Fibroblast of skin of left biceps (primary cell): ENCODE measurements at regions not wholly inside any gene's neighbourhood (a gene's known extent, or its start where the extent isn't known, plus 50 kb on each side); places are given as distances from the start of the nearest gene placed in this dataset.

Experiments used
- DNase-seq, 2 experiments: peaks; one replicate each; pipeline ENCODE4 v3.0.0-alpha.2; 2013; ENCODE audit warnings: low read depth in 2 of 2

GRCh38 chr10:128221807-128222206 lies 95.6 kb upstream of the MKI67 start:
- DNase-seq = no peak

DNA sequence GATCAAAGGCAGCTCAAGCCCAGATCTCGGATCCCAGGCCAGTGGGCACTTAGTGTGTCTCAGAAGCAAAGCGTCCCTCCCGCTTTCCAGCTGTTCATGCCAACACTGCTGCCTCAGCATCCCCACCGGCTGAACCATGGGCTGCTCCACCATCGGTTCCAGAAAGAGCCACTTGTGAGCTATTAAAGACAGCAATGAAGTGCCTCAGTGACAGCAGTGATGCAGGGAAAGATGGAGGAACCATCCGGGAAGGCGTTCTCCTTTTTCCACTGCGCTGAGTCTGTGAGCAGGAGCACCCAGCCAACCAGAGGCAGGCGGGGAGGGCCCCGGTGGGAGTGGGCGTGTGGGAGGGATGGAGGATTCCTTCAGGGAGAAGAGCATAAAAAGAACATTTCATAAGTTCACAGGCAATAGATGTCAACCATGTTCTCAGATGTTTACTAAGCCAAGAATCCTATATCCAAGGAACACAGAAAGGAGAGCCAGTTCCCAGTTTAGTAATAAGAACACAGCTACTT lies 96.2 kb upstream of the MKI67 start:
- no peak for DNase-seq

DNA sequence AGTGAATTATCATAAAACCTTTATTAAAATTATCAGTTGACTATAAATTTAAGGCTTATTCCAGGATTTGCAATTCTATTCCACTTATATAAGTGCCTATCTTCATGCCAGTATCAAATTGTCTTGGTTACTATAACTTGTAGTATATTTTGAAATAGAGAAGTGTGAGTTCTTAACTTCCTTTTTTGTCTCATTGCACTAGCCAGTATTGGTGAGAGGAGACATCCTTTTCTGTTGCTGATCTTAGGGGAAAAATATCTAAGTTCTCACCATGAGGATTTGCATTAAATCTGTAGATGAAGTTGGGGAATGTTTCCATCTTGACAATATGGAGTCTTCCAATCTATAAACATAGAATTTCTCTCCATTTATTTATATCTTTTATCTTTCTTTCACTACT lies 104.2 kb upstream of the MKI67 start:
- no peak for DNase-seq

- no peak for DNase-seq
Measured at GRCh38 chr10:128233422-128233821, 107.2 kb upstream of the MKI67 start.

DNA sequence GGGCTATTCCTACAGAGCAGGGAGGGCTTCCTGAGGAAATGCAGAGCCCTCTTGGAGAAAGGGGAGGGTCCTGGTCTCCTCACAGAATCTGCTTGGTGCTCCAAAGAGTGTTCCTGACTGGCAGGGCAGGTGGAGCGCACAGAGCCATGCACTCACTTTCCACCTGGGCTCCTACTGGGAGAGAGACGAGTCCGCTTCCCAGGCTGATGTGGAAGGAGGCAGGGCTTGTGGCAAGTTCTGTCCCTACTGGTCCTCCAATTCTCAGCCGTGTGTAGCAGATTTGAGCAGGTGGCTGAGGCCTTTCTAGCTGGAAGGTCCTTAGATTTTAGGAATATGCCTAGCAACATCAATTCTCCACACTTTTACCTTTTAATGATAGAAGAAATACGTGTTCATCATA lies 111.5 kb upstream of the MKI67 start:
- no peak for DNase-seq

- no peak for DNase-seq
Measured at GRCh38 chr10:128241023-128241422, 114.8 kb upstream of the MKI67 start.

DNA sequence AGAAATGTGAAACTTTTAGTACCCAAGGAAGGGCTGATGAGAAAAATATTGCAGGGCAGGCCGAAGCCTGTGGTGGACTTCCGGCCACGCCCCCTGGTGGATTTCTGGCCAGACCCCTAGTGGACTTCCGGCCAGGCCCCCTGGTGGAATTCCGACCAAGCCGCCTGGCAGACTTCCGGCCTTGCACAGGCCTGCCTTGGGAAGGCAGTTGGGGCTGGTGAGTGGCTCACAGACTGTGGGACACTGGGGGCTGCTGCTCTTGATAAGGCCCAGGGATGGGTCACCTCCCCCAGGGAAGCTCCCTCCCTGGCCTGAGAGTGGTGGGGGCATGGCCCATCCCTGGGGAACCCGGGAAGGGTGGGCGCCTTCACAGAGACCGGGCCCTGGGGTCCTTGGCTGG lies 116.4 kb upstream of the MKI67 start:
- no peak for DNase-seq

GRCh38 chr10:128245026-128245425 lies 118.8 kb upstream of the MKI67 start:
- no peak for DNase-seq

DNA sequence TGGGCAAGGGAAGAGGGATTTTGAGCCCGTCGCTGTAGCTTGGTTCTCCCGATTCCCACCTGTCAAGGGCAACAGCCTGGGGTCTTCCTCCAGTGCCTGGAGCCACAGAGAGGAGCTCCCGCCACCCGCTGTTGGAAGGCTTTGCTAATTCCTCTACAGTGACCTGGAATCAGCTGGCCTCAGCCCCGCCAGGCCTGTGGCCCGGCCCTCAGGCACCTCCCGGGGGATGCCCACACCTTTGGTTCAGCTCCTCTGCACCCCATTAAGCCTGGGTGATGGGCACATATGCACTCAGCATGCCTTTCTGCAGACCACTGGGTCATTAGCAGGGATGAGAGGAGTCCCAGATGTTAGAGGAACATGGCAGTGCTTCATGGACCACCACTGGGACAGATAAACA lies 121.4 kb upstream of the MKI67 start:
- DNase-seq = no peak

DNA sequence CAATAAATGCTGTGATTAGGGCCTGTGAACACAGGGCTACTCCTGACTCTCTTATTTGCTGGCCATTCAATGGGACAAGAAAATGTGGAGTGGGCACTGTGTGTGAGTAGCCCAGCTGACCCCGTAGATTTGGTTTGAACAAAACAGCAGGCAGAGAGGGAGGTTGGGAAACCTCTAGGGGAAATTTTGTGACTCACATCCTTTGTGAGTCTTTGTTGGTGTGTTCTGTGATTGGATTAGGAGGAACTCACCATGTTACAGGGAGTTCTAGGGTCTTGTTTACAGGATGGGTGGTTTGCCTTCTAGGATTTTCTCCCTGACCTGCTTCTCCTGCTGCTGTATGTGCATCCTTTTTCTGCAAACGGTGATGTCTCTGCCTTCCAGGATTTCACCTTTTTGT lies 128.3 kb upstream of the MKI67 start:
- no peak for DNase-seq

DNA sequence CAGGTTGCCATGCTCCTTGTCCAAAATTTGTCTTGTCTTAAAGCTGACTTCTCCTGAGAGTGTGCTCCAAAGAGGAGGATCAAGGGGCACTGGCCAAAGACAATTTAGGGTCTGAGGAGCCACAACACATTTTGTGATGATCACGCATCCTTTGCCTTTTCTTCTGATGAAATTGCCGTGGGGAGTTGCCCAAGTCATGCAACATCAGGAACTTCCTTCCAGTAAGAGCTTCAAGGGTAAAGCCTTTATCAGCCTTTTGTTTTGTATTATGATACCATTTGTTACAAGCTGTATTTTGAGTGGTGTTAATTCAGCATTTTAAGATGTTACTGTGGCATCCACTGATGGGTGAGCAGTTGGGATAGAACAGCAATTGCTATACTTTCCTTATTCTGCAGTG lies 131.2 kb upstream of the MKI67 start:
- no peak for DNase-seq

DNA sequence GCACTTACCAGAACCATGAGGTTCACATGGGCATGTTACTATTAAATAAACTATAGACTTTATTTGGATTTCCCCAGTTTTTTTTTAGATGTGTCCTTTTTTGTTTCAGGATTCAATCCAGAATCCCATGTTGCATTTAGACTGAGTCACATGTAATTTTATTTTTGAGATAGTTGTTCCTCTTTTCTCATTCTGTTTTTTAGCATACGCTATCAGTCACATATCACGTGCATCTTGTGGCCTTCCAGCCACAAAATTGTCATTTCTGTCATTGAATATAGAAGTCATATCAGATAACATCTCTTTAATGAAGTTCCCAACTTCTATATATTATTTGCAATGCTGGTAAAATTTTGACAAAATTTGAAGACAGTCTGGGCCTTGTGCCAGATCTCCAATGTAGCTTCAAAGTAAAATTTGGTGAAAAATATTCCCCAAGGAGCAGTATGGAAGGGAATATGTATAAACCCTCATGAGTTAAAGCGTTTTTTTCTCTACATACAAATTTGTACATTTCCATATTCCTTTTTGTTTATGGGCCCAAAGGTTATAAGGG lies 132.3 kb upstream of the MKI67 start:
- DNase-seq = no peak

- DNase-seq = no peak
Measured at GRCh38 chr10:128263891-128264688, 137.9 kb upstream of the MKI67 start.

GRCh38 chr10:128265596-128265995 lies 139.4 kb upstream of the MKI67 start:
- no peak for DNase-seq

GRCh38 chr10:128267581-128267980 lies 141.4 kb upstream of the MKI67 start:
- DNase-seq = no peak

- no peak for DNase-seq
Measured at GRCh38 chr10:128268015-128268722, 141.9 kb upstream of the MKI67 start.

DNA sequence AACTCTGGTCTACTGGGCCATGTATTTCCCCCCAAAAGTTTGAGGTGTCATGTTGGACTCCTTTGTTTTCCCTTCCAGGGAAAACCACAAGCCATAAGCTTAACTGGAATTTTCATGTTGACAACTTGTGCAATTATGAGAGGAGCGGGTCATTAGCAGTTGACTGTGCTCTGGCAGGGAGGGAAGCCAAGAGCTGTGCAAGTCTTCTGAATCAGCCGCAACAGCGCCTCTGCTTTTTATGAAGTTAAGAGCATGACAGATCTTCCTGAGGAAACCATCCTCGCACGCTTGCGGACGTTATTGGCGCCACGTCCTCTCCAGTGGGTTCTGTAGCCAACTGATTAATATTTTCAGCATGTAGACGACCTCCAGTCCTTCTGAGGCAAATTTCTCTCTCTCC lies 148.7 kb upstream of the MKI67 start:
- peak; percentile 11 to 12 for DNase-seq

- no peak for DNase-seq
Measured at GRCh38 chr10:128275388-128276177, 149.4 kb upstream of the MKI67 start.

DNA sequence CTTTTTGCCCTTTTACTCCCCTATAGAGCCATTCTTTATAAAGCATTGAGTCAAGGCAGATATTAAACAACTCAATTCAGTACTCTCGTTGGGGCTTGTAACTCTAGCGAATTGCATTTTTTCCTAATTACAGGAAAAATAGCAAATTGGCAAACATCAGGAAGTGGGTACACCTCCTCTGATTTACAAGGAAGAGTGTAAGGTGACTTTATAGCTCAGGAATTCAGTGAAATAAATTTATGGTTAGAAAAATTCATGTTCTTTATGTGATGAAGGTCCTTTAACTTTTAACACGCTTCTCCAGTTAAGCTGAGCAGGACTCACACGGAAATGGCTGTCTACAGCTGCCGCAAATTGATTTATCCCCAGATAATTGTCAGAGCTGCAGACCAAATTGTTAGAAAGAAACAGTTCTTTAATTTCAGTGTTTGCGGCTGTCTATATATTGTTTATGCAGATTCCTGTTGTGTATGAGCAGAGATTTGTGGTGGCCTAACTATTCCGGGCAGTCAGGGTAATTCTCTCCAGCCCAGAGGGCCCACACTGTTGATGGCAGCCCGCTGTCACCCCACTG lies 151.1 kb upstream of the MKI67 start:
- DNase-seq = no peak

DNA sequence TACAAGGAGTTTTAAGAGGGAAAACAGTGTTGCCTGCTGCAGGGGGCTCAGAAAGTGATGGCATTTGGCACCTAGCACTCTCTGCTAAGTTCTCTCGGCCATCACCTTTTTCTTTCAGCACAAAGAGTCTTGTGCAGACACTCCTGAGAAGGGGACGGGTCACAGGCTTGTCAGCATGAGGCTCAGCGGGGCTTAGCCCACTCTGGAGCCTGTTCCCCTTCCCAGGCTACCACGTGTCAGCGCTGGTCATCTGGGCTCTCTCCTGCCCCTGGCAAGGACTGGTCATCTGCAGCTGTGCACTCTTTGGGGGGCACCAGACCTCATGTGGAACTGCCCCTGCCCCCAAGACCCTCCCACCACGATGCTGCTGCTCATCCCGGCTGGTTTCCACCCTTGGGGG lies 152.1 kb upstream of the MKI67 start:
- DNase-seq = no peak

- no peak for DNase-seq
Measured at GRCh38 chr10:128280271-128280670, 154.0 kb upstream of the MKI67 start.

GRCh38 chr10:128281343-128281742 lies 155.1 kb upstream of the MKI67 start:
- no peak for DNase-seq
